ENCODE measurements at regions not wholly inside any gene's neighbourhood (a gene's known extent, or its start where the extent isn't known, plus 50 kb on each side); places are given as distances from the start of the nearest gene placed in this dataset.

GRCh38 chr6:137765059-137765458, 102.0 kb upstream of the TNFAIP3 start:
- no peaks in the 10 kb centered on the region for H3K36me3 ChIP-seq (ENCODE audit: control insufficient read depth, insufficient read depth, low read length)
- no peak overlapping the region for H3K4me3 ChIP-seq (ENCODE audit: low read length)
- H3K4me1 ChIP-seq (ENCODE audit: control insufficient read depth, insufficient read depth, low read length), result no peaks in the 10 kb centered on the region
- no CpG with 5 or more reads among the region's 2 CpGs for WGBS (ENCODE audit: insufficient coverage, low lambda C conversion rate)
- no peak for DNase-seq
- H3K27ac ChIP-seq (ENCODE audit: low read length), result no peak overlapping the region
- H3K9me3 ChIP-seq (ENCODE audit: control insufficient read depth, low read depth, low read length), result no peaks in the 10 kb centered on the region
- H3K27me3 ChIP-seq (ENCODE audit: control insufficient read depth, insufficient read depth, low read length), result no peaks in the 10 kb centered on the region

DNA sequence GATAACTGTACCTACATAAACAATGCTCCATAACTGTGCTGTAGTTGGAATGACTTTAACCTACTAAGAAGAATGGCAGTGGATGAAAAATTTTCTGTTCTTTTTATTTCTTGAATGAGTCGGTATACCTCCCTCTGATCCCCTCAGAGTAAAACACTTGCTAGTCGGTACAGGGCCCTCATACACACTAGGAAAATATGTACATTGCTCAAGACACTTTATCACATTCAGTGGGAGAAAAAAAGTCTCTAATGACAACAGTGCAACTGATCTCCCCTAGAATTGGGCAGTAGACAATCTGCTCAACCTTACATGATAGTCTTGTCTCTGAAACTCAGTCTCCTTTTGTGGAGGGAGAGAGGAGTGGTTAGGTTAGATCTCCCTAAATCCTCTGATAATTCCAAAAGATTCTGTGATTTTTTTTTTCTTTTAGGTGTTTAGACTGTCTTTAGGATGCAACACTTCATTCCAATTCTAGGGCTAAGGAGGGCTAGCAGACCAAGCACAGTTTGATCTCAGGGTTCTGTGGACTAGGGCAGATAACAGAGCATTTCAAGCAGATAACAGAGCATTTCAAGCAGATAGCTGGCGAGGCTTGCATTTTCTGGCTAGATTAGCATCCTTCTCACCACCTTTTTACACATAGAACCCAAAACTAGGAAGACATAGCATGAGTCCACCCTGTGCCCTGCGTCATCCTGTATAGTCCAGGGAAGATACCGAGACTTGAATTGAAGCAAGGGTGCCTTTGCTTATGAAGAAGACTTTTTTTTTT, 100.3 kb upstream of the TNFAIP3 start:
- no peaks in the 10 kb centered on the region for H3K4me1 ChIP-seq (ENCODE audit: control insufficient read depth, insufficient read depth, low read length)
- no CpG with 5 or more reads among the region's 5 CpGs for WGBS (ENCODE audit: insufficient coverage, low lambda C conversion rate)
- no peak for DNase-seq

DNA sequence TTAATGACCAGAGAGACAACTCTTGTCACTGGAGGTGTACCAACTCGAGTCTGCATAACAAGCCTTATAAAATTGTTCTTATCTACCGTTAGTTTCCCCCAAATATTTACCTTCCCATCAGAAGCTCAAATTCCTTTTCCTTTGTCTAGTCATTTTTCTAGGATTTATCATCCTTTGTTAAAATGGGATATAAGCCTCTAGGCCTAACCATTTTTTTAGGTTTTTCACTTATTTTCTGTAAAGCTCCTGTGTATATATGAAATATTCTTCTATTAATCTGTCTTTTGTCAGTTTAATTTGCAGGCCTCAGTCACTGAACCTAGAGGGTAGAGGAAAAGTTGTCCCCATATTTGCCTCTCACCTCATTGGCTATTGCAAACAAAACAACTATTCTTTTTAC, 99.6 kb upstream of the TNFAIP3 start:
- H3K4me1 ChIP-seq (ENCODE audit: control insufficient read depth, insufficient read depth, low read length), result no peaks in the 10 kb centered on the region
- no peak overlapping the region for H3K4me3 ChIP-seq (ENCODE audit: low read length)
- no peaks in the 10 kb centered on the region for H3K27me3 ChIP-seq (ENCODE audit: control insufficient read depth, insufficient read depth, low read length)
- no peak for DNase-seq
- H3K9me3 ChIP-seq (ENCODE audit: control insufficient read depth, low read depth, low read length), result no peaks in the 10 kb centered on the region
- H3K27ac ChIP-seq (ENCODE audit: low read length), result no peak overlapping the region
- H3K36me3 ChIP-seq (ENCODE audit: control insufficient read depth, insufficient read depth, low read length), result no peaks in the 10 kb centered on the region
- no CpG with 5 or more reads among the region's 2 CpGs for WGBS (ENCODE audit: insufficient coverage, low lambda C conversion rate)

More for the DNA sequence above, 100.3 kb upstream of the TNFAIP3 start:
- no peaks in the 10 kb centered on the region for H3K27me3 ChIP-seq (ENCODE audit: control insufficient read depth, insufficient read depth, low read length)
- no peaks in the 10 kb centered on the region for H3K9me3 ChIP-seq (ENCODE audit: control insufficient read depth, low read depth, low read length)
- H3K4me3 ChIP-seq (ENCODE audit: low read length), result no peak overlapping the region
- H3K27ac ChIP-seq (ENCODE audit: low read length), result no peak overlapping the region
- no peaks in the 10 kb centered on the region for H3K36me3 ChIP-seq (ENCODE audit: control insufficient read depth, insufficient read depth, low read length)

GRCh38 chr6:137767911-137768690, 99.0 kb upstream of the TNFAIP3 start:
- 80% methylated on average over 2 of the region's 5 CpGs for WGBS (ENCODE audit: insufficient coverage, low lambda C conversion rate)
- Histone ChIP-seq H3K36me3 (ENCODE audit: control insufficient read depth, insufficient read depth, low read length) (no peaks in the 10 kb centered on the region), H3K27me3 (ENCODE audit: control insufficient read depth, insufficient read depth, low read length) (no peaks in the 10 kb centered on the region), H3K27ac (ENCODE audit: low read length) (no peak overlapping the region), H3K4me3 (ENCODE audit: low read length) (no peak overlapping the region), H3K9me3 (ENCODE audit: control insufficient read depth, low read depth, low read length) (no peaks in the 10 kb centered on the region), H3K4me1 (ENCODE audit: control insufficient read depth, insufficient read depth, low read length) (no peaks in the 10 kb centered on the region)
- peak in 1 of 2 donors; percentile 37 for DNase-seq

DNA sequence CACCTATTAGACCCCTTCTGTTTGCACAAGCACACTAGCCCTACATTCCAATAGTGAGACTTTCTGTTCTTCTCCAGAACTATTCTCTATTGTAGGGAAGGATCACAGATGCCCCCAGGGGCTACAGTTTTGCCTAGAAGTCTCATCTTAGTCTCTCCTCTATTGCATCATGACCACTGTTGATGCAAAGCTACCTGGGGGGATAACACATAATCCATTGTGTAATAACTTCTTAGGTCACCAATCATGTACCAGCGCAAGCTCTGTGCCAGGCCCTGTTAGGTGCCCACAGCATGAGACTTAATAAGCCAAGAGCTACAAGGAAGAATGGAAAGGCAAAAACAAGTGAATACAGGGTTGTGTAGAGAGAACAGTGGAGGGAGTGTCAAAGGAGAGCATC, 98.1 kb upstream of the TNFAIP3 start:
- Histone ChIP-seq H3K36me3 (ENCODE audit: control insufficient read depth, insufficient read depth, low read length) (no peaks in the 10 kb centered on the region), H3K27me3 (ENCODE audit: control insufficient read depth, insufficient read depth, low read length) (no peaks in the 10 kb centered on the region), H3K4me3 (ENCODE audit: low read length) (no peak overlapping the region), H3K4me1 (ENCODE audit: control insufficient read depth, insufficient read depth, low read length) (no peaks in the 10 kb centered on the region), H3K27ac (ENCODE audit: low read length) (no peak overlapping the region), H3K9me3 (ENCODE audit: control insufficient read depth, low read depth, low read length) (no peaks in the 10 kb centered on the region)
- DNase-seq, result no peak
- WGBS (ENCODE audit: insufficient coverage, low lambda C conversion rate), result no CpG with 5 or more reads among the region's 1 CpG

DNA sequence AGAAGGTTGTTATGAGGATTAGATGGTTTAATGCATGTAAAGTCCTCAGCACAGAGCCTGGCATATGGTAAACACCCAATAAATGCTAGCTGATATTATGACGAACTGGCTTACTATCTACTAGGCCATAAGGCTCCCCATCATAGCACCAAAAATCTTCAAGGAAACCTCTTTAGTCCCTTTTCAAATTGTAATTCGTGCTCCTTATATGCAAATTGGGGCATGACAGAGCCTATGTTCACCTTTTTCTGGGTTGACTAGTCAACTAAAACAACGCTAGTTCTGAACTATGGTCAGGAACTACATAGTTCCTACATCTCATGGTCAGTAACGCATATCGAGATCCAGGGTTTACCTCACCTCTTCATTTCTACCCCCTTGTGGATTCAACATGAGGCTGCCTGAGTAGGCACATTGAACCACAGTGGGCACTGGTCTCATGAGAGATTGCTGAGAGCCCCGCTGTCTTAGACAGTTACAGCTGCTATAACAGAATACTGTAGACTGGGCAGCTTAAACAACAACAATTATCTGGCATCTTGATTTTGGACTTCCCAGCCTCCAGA, 97.2 kb upstream of the TNFAIP3 start:
- no peak overlapping the region for H3K27ac ChIP-seq (ENCODE audit: low read length)
- H3K36me3 ChIP-seq (ENCODE audit: control insufficient read depth, insufficient read depth, low read length), result no peaks in the 10 kb centered on the region
- WGBS (ENCODE audit: insufficient coverage, low lambda C conversion rate), result no CpG with 5 or more reads among the region's 6 CpGs
- DNase-seq, result no peak
- no peaks in the 10 kb centered on the region for H3K4me1 ChIP-seq (ENCODE audit: control insufficient read depth, insufficient read depth, low read length)
- H3K4me3 ChIP-seq (ENCODE audit: low read length), result no peak overlapping the region
- no peaks in the 10 kb centered on the region for H3K27me3 ChIP-seq (ENCODE audit: control insufficient read depth, insufficient read depth, low read length)
- H3K9me3 ChIP-seq (ENCODE audit: control insufficient read depth, low read depth, low read length), result no peaks in the 10 kb centered on the region

- Histone ChIP-seq H3K9me3 (ENCODE audit: control insufficient read depth, low read depth, low read length) (no peaks in the 10 kb centered on the region), H3K27me3 (ENCODE audit: control insufficient read depth, insufficient read depth, low read length) (no peaks in the 10 kb centered on the region), H3K27ac (ENCODE audit: low read length) (no peak overlapping the region), H3K36me3 (ENCODE audit: control insufficient read depth, insufficient read depth, low read length) (no peaks in the 10 kb centered on the region), H3K4me3 (ENCODE audit: low read length) (no peak overlapping the region), H3K4me1 (ENCODE audit: control insufficient read depth, insufficient read depth, low read length) (no peaks in the 10 kb centered on the region)
- DNase-seq, result no peak
- no CpG with 5 or more reads among the region's 7 CpGs for WGBS (ENCODE audit: insufficient coverage, low lambda C conversion rate)
Observed at GRCh38 chr6:137772541-137773250, 94.4 kb upstream of the TNFAIP3 start.

GRCh38 chr6:137775227-137775626, 91.8 kb upstream of the TNFAIP3 start:
- Histone ChIP-seq H3K9me3 (ENCODE audit: control insufficient read depth, low read depth, low read length) (no peaks in the 10 kb centered on the region), H3K27ac (ENCODE audit: low read length) (no peak overlapping the region), H3K4me3 (ENCODE audit: low read length) (no peak overlapping the region), H3K36me3 (ENCODE audit: control insufficient read depth, insufficient read depth, low read length) (no peaks in the 10 kb centered on the region), H3K27me3 (ENCODE audit: control insufficient read depth, insufficient read depth, low read length) (no peaks in the 10 kb centered on the region), H3K4me1 (ENCODE audit: control insufficient read depth, insufficient read depth, low read length) (no peaks in the 10 kb centered on the region)
- 90% methylated on average over 2 of the region's 2 CpGs for WGBS (ENCODE audit: insufficient coverage, low lambda C conversion rate)
- DNase-seq, result no peak

DNA sequence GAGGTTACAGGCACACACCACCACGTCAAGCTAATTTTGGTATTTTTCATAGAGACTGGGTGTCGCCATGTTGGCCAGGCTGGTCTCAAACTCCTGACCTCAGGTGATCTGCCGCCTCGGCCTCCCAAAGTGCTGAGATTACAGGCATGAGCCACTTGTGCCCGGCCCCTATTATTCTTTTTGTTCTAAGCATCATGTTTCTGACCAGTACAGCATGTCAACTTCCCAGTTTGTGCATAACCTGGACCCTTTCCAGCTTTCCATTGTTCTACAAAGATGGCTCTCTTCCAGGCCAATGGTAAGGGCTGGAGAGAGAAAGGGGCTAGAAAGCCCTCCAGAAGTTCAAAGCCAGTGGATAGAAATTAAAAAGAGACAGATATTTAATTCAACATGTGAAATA, 91.3 kb upstream of the TNFAIP3 start:
- Histone ChIP-seq H3K9me3 (ENCODE audit: control insufficient read depth, low read depth, low read length) (no peaks in the 10 kb centered on the region), H3K4me1 (ENCODE audit: control insufficient read depth, insufficient read depth, low read length) (no peaks in the 10 kb centered on the region)

GRCh38 chr6:137776256-137776655, 90.8 kb upstream of the TNFAIP3 start:
- DNase-seq, result no peak
- Histone ChIP-seq H3K27ac (ENCODE audit: low read length) (no peak overlapping the region), H3K4me1 (ENCODE audit: control insufficient read depth, insufficient read depth, low read length) (no peaks in the 10 kb centered on the region), H3K4me3 (ENCODE audit: low read length) (no peak overlapping the region), H3K36me3 (ENCODE audit: control insufficient read depth, insufficient read depth, low read length) (no peaks in the 10 kb centered on the region), H3K9me3 (ENCODE audit: control insufficient read depth, low read depth, low read length) (no peaks in the 10 kb centered on the region), H3K27me3 (ENCODE audit: control insufficient read depth, insufficient read depth, low read length) (no peaks in the 10 kb centered on the region)
- WGBS (ENCODE audit: insufficient coverage, low lambda C conversion rate), result no CpG with 5 or more reads among the region's 9 CpGs

More for the DNA sequence above, 91.3 kb upstream of the TNFAIP3 start:
- H3K27me3 ChIP-seq (ENCODE audit: control insufficient read depth, insufficient read depth, low read length), result no peaks in the 10 kb centered on the region
- no peak for DNase-seq
- H3K4me3 ChIP-seq (ENCODE audit: low read length), result no peak overlapping the region
- WGBS (ENCODE audit: insufficient coverage, low lambda C conversion rate), result no CpG with 5 or more reads among the region's 5 CpGs
- H3K36me3 ChIP-seq (ENCODE audit: control insufficient read depth, insufficient read depth, low read length), result no peaks in the 10 kb centered on the region
- no peak overlapping the region for H3K27ac ChIP-seq (ENCODE audit: low read length)

Measured in large intestine (tissue), 3 donors.